Muscle of back (tissue), 3 donors: ENCODE measurements at regions not wholly inside any gene's neighbourhood (a gene's known extent, or its start where the extent isn't known, plus 50 kb on each side); places are given as distances from the start of the nearest gene placed in this dataset.
"Not testable (repeated sequence)": the region's sequence is repeated elsewhere in the genome, so short reads cannot be mapped to it uniquely, and the experiment has no call there.

Source experiments
- DNase-seq, 3 donors: peaks; one replicate each; pipeline versions ENCODE4 v3.0.0 to v3.0.0-alpha.2; 2013

DNA sequence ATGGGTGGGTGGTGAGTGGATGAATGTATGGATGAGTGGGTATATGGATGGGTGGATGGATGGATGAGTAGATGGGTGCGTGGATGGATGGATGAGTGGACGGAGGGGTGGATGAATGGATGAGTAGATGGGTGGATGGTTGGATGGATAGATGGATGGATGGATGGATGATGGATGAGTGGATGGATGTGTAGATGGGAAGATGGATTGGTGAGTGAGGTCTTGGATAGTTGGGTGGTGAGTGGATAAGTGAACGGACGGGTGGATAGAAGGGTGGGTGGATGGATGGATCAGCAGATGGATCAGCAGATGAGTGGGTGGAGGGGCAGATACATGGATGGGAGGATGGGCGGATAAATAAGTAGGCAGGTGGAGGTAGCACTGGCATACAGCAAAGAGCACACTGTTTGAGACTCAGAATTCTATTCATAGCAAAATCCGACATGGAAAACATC, 163.5 kb downstream of the C9orf50 start:
- DNase-seq = no peak

DNA sequence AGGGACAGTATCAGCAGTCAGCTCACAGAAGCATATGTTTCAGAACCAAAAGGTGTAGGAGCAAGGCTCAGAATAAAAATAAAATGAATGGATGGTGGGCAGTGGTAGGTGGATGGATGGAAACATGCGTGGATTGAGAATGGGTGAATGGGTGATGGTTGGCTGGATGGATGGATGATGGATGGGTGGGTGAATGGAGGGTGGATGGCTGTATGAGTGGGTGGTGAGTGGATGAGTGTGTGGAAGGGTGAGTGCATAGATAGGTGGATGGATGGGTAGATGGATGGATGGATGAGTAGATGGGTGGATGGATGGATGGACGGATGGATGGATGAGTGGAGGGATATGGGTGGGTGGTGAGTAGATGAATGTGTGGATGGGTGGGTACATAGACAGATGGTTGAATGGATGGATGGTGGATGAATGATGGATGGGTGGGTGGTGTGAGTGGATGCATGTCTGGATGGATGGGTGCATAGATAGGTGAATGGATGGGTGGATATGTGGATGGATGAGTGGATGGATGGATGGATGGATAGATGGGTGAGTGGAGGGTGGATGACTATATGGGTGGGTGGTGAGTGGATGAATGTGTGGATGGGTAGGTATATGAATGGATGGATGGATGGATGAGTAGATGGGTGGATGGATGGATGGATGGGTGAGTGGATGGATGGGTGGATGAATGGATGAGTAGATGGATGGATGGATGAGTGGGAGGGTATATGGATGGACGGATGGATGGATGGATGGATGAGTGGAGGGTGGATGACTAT, 164.2 kb downstream of the C9orf50 start:
- DNase-seq = no peak

DNA sequence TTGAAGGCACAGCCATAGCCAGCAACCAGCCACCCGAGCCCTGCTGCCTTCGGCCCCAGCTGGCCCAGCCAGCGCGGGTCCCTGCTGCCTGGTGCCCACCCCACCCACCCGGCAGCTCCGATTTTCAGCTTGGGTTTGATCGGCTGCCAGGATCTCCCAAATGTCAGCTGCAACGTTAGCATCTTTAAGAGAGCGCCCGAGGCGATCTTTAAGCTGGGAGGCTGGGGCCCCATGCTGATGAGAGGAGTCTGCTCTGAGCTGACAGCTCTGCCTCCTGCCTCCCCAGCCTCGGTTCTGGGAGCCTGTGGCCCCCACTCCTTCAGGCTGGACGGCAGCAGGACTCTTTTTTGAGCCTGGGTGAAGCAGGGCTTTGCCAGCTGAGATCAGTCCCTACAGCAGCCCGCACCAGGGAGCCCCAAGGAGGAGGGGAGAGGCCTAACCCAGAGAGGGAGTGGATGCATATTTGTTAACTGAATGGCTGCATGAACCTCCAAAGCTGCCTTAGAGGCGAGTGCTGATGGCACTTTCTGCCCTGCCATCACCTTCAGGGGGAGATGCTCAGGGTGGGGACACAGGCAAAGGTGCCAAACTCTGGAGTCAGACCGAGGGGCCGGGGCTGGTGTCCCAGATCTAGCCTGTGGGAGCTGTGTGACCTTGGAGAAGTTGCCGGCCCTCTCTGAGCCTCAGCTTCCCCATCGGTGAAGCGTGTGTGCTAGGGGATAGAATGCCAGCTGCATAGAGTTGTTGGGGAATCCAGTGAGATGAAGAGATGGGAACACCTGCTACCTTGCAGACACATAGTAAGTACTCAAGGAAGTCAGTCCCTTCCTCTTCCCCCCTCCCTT, 165.5 kb downstream of the C9orf50 start:
- DNase-seq = peak in 1 of 3 donors; percentile 51

DNA sequence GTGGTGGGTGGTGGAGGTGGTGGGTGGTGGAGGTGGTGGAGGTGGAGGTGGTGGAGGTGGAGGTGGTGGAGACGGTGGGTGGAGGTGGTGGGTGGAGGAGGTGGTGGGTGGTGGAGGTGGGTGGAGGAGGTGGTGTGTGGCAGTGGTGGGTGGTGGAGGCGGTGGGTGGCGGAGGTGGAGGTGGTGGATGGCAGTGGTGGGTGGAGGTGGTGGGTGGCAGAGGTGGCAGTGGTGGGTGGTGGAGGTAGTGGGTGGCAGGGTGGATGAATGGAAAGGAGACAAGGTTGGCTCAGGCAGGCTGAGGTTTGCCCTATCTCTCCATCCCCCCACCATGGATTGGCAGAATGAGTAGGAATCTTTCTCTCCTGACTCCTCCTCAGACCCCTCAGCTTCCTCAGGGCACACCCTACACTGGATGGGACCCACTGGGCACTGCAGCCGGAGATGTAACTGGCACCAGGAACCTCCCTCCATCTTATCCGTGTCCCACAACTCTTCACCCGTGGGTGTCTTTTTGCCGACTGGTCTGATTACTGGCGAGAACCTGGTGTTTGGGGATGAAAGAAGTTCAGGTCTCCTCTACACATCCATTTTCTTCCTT, 166.3 kb downstream of the C9orf50 start:
- no peak for DNase-seq

DNA sequence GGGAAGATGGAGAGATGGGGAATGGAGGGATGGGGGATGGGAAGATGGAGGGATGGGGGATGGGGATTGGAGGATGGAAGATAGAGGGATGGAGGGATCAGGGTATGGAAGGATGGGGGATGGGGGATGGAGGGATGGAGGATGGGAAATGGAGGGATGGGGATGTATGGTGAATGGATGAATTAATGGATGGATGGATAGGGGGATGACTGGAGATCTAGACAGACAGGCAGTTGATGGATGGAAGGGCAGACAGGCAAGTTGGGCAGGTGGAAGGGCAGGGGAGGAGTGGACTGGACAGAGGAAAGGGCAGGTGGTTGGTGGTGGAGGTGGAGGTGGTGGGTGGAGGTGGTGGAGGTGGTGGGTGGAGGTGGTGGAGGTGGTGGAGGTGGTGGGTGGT, 167.2 kb downstream of the C9orf50 start:
- DNase-seq = no peak

DNA sequence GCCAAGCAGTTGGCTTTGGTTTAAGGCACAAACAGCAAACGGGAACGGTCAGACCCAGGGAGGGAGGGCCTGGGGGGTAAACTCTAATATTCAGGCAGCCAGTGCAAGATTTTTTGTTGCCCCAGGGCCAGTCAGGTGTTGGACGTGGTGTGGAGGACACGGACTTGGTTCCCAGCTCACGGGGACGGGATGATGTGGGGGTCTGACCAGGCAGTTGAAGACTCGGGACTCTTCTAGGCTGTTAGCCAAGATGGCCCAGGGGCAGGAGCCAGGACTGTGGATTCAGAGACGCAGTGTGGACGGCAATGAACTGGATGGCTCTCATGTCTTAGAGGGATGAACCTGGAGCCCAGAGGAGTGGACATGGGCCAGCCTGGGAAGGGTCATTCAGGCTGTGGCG, 169.2 kb downstream of the C9orf50 start:
- peak in 1 of 3 donors; percentile 63 for DNase-seq

DNA sequence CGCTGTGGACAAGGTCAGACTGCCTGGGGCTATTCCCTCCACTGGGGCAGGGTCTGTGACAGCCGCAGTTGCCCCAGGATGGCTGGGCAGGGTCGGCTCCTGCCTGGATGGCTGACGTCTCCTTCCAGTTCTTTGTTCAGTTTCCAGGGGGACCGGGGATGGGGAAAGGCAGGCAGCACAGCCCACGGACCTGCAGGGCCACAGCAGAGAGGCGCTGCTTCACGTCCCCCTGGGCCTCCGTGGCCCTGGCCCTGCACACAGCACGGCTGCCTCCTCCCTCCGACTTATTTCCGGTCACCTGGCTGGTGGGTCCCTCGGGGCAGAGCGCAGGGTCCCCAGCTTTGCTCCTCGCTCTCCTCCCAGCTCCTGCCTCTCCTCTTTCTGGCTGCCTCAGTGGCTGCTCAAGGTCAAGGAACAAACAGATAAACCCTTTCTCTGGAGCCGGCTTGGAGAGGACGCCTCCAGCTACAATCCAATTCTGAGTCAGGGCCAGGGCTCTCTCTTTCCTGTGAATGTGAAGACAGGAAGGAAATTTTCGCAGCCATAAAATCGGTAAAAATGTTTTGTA, 169.7 kb downstream of the C9orf50 start:
- peak in 1 of 3 donors; percentile 83 for DNase-seq

DNA sequence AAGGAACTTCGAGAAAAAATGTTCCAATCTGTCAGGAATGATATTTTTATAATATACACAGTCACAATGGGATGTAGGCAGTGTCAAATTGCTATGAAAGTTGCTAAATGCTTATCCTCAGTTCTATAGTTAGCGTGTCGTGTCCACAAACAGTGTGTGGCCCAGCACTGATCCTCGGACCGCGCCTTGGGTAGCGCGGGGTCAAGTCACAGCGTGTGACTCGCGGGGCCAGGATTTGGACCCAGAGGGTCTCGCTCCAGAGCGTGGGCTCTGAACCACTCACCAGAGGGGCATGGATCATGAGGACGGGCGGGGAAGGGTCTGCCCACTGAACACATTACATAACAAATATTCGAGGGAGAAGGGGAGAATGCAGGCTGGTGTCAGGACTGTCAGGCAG, 171.8 kb downstream of the C9orf50 start:
- no peak for DNase-seq

DNA sequence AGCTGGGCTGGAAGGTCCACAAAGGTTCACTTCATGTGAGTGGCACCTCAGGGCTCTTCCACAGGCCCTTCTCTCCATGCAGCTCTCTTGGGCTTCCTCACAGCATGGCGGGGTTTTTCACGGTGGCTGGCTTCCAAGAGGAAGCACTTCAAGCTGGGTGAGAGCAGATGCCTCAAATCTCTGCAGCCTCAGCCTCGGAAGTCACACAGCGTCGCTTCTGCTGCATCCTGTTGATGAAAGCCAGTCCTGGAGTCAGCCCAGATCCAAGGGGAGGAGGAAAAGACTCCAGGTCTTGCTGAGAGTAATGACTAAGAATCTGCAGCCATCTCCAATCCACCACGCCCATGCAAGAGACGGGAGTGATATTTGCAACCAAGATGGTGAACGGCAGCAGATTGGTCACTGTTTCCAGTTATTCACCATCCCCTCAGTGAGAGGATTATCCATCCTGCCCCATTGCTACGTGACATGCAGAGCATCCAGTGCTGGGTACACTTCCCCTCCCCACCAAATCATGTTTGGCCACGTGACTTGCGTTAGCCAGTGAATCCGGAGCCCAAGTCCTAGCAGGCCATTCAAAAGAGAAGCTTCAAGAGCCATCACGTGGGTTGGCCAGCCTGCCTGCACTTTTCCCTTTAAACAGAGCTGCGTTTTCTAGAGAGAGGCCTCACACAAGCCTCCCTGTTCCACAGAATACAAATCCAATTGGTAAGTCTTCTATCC, 173.9 kb downstream of the C9orf50 start:
- DNase-seq = no peak

DNA sequence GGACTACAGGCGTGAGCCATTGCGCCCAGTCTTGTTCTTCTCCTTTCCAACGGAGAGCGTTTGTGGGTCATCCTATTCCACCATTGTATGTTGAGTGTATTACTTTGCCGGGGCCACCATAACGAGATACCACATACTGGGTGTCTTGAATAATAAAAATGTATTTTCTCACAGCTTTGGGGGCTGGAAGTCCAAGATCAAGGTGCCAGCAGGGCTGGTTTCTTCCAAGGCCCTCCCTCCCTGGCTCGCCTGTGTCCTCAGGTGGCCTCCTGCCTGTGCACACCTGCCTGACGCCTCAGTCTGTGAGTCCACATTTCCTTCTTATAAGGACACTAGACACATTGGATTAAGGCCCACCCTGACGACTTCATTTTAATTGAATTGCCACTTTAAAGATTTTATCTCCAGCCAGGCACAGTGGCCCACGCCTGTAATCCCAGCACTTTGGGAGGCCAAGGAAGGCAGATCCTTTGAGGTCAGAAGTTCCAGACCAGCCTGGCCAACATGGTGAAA, 175.1 kb downstream of the C9orf50 start:
- no peak for DNase-seq

DNA sequence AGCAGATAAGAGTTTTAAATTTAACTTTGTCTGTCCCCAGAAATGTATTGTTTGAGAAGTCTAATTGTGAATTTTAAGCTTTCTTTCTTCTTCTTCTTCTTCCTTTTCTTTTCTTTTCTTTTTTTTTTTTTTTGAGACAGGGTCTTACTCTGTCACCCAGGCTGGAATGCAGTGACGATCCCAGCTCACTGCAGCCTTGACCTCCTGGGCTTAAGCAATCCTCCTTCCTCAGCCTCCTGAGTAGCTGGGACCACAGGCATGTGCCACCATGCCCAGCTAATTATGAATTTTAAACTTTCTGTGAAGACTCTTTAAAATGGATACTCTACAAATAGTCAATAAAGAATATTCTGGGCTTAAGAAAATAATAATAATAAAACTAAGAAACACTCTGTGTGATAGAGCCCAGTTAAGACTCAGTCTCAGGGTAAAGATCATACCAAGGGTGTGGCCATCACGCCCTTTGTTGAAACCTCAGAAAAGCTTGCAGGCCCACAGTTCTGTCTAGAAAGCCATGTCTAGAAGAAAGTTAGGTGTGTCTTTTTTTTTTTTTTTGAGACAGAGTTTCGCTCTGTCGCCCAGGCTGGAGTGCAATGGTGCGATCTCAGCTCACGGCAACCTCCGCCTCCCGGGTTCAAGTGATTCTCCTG, 177.3 kb downstream of the C9orf50 start:
- DNase-seq = not testable (repeated sequence)

DNA sequence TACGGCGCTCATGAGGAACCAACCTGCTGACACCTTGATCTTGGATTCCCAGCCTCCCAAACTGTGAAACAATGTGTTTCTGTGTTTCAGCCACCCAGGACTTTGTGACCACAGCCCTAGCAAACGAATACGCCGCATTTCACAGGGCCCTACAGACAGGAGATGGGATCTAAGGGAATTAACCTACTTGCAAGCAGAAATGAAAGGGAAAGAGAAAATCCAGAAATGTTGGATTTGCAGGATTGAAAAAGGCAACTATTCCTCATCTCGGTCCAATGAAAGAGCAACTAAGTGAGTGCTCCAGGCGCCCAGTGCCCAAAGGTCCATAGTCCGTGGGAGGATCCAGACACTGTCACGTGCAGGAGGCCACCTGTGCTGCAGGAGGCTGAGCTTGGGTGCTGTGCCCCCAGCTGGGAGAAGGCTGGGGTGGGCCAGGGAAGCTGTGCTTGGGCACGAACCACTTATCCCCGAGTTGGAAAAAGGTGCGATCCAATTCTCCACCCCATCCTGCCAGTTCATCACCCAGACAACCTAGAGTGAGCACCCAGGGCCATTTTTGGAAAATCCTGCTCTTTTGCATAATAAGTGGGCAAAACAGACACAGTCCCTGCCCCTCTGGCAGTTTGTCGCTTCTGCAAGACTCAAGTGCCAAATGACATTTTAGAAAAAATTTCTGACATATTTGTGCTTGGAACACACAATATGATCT, 177.9 kb downstream of the C9orf50 start:
- DNase-seq = no peak

DNA sequence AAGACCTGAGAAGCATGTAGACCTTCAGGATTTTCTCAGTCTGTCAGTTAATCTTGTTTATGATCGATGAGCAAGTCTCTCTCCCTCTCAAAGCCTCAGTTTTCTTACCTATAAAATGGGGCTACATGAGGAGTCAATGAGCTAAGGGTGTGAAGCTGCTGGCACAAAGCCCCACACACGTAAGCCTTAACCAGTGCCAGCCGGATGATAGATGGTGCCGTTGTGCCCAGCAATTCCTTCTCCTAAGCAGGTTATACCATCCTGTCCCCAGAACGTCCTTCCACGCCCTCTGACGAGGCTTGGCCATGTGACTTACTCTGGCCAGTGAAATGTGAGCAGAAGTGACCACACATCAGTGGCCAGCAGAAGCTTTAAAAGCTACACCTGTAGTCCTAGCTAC, 179.0 kb downstream of the C9orf50 start:
- no peak for DNase-seq

DNA sequence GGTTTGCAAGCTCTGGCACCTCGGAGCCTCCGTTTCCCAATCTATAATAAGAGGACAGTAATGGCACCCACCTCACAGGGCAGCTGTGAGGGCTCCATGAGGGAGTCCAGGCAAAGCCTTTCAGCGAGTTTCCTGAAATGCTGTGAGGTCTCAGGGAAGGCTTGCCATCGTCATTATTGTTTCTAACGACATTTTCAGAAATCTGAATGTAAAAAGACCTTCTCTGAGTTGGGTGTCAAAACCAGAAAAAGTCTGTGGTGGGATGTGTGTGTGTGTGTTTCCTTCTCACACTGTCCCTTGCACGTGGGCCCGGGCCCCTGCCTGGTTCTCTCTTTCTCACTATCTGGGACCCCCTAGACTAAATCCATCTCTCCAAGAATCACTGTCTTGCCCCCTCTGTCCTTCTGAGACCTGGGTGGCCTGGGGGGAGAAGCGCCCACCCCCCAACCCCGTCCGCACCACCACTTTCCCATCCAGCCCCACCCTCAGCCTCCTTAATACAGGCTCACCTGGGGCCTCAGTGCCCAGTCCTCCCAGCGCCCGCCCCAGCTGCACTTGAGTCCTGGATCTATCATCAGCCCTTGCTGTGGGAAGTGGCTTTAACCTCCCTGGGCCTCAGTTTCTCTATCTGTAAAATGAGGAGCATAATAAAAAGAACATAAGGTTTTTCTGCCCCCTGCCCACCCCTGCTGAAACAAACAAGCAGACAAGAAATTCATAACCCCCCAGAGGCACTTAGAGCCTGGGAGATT, 180.3 kb downstream of the C9orf50 start:
- DNase-seq = no peak

DNA sequence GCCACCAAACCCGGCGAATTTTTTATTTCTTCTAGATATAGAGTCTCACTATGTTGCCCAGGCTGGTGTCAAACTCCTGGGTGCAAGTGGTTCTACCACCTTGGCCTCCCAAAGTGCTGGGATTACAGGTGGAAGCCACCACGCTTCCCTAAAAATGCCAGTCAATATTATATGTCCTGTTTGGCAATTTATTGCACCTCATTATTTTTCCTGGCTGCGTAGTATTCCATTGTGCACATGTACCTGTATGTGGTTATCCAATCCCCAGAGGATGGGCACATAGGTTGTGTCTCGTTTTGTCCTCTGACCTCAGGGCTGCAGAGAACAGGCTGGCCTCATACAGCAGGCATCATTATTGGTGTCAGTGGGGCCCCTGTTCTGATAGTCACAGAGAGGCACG, 181.7 kb downstream of the C9orf50 start:
- no peak for DNase-seq

DNA sequence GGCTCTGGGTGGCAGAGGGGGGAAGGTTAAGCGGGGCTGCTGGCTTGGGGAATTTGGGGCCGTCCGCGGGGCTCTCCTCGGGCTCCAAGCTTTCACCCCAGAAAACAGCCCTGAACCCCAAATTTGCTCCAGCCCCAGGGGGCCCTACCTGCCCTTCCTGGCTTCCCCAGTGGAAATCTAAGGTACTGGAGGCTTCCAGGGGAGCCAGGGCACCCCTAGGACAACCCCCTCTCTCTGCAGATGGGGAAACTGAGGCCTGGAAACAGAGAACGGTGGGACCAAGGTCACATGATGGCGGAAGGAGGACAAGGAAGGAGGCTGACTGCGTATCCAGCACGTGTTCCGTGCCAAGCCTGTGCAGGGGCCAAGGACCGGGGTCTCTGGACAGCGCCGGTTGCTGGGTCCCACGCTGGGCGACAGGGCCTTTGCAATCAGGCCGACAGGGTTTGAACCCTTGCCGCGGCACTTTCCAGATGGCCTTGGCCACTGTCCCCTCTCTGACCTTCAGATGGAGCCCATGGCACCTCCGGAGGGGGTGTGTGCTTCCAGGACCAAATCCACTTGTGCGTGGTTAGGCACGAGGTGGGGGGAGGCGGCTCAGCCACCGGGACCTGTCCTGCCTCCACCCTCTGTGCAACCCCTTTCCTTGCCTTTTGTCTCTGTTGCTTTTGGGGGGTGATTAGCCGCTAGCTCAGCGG, 183.1 kb downstream of the C9orf50 start:
- peak in 1 of 3 donors; percentile 65 for DNase-seq

DNA sequence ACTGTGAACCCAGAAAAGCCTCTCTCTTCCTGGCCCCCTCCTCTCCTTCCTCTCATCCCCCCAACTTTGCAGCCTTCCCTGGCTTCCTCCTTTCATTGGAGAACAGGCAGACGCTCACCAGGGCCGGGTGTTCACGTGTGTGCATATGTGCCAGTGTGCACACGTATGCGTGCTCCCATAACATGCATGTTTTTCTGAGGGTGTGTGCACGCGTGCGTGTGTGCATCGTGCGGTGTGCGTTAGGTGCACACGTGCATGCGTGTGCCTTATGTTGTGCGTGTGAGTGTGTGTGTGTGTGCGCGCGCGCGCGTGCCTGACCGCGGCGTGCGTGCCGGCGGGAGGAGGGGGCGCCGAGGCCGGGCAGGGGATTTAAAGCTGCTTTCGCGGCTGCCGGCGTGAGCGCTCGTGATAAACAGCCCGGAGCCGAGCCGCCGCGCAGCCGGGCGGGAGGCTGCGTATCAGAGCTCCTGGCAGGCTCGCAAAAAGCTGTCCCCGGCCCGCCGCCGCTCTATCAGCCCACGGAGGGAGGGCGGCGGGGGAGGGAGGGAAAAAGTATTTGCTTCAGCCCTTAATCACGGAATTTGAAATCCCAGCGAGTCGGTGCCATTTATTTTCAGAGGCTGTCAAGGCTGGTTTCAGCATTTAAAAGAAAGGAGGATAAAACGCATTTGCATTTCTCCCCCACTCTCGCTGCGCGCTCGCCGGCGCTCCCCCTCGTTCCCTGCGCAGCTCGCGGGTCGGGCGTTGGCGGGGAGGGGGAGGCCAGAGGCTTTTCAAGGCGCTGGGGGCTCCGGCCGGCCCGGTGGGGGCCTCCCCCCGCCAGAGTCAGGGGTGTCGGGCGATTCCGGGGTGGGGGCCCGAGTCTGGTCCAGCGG, 183.9 kb downstream of the C9orf50 start:
- DNase-seq = peak in 2 of 3 donors; percentile 68 to 88
